Activated B cell treated with CpG ODN at 0.5 μM for 24 hours (primary cell): ENCODE measurements at regions not wholly inside any gene's neighbourhood (a gene's known extent, or its start where the extent isn't known, plus 50 kb on each side); places are given as distances from the start of the nearest gene placed in this dataset.

Experiments
- ATAC-seq: fragments of 200-7000 bp; cut with Tn5 transposase; one replicate; pipeline ENCODE4 v1.10.0; 2021; ENCODE audit warnings: low read depth, mild to moderate bottlenecking, moderate library complexity
- CTCF ChIA-PET: fragments of 350-600 bp; sonication (Branson Sonifier 250); formaldehyde crosslinking; loops from one replicate; lab custom pipeline; 2021; ENCODE audit warnings: antibody characterized with exemption; lab: Charles Lee
- POLR2A ChIA-PET: fragments of 350-600 bp; sonication (Branson Sonifier 250); formaldehyde crosslinking; loops from one replicate; lab custom pipeline; 2021; ENCODE audit warnings: antibody characterized with exemption; lab: Charles Lee
- DNase-seq: peaks from one replicate; pipeline ENCODE4 v3.0.0; 2022
- H3K27ac Mint-ChIP-seq: one replicate; pipeline ENCODE4 v1.8.0; 2020; ENCODE audit warnings: mixed read lengths
- H3K27me3 Mint-ChIP-seq: one replicate; pipeline ENCODE4 v1.8.0; 2021; ENCODE audit warnings: mixed read lengths
- H3K36me3 Mint-ChIP-seq: one replicate; pipeline ENCODE4 v1.8.0; 2021; ENCODE audit warnings: low read depth, mixed read lengths
- H3K4me1 Mint-ChIP-seq: one replicate; pipeline ENCODE4 v1.8.0; 2021; ENCODE audit warnings: mixed read lengths
- H3K4me3 Mint-ChIP-seq: one replicate; pipeline ENCODE4 v1.8.0; 2020; ENCODE audit warnings: mild to moderate bottlenecking, mixed read lengths
- H3K9me3 Mint-ChIP-seq: one replicate; pipeline ENCODE4 v1.8.0; 2020; ENCODE audit warnings: mixed read lengths
- CTCF ChIP-seq: fragments of 200-600 bp; IDR thresholded peaks from one replicate; pipeline ENCODE4 v1.8.0; 2022; ENCODE audit warnings: antibody characterized with exemption, mild to moderate bottlenecking
- intact Hi-C: fragments of 100-400 bp; cut with micrococcal nuclease; formaldehyde crosslinking; loops from one replicate; pipeline ENCODE4 v1.15.1; 2024

GRCh38 chr4:151994429-151994828, 233.6 kb upstream of the GATB start:
- Mint-ChIP-seq H3K4me1 (no peaks in the 10 kb centered on the region), H3K36me3 (no peaks in the 10 kb centered on the region), H3K4me3 (no peak overlapping the region), H3K27me3 (peaks cover 2% of the 10 kb centered on the region), H3K9me3 (no peaks in the 10 kb centered on the region), H3K27ac (no peak overlapping the region)
- ATAC-seq (no peak), DNase-seq (no peak)
- CTCF ChIA-PET: no interaction called here
- TF ChIP-seq CTCF: no peak
- POLR2A ChIA-PET: no interaction called here
- intact Hi-C loops: no loop called here

- TF ChIP-seq CTCF: no peak
- Mint-ChIP-seq H3K36me3 (no peaks in the 10 kb centered on the region), H3K4me1 (no peaks in the 10 kb centered on the region), H3K4me3 (no peak overlapping the region), H3K27me3 (peaks cover 2% of the 10 kb centered on the region), H3K27ac (no peak overlapping the region), H3K9me3 (no peaks in the 10 kb centered on the region)
- ATAC-seq (no peak), DNase-seq (no peak)
- ChIA-PET CTCF (no interaction called here), POLR2A (no interaction called here)
- intact Hi-C loops: no loop called here
Measured at GRCh38 chr4:151993521-151993920, 232.7 kb upstream of the GATB start.

- intact Hi-C loops: no loop called here
- no peak overlapping the region for H3K27ac Mint-ChIP-seq
- H3K27me3 Mint-ChIP-seq: peaks cover 2% of the 10 kb centered on the region
- ChIA-PET POLR2A (no interaction called here), CTCF (no interaction called here)
- H3K36me3 Mint-ChIP-seq: no peaks in the 10 kb centered on the region
- no peak for DNase-seq
- no peak for TF ChIP-seq CTCF
- ATAC-seq: no peak
- no peaks in the 10 kb centered on the region for H3K4me1 Mint-ChIP-seq
- no peak overlapping the region for H3K4me3 Mint-ChIP-seq
- no peaks in the 10 kb centered on the region for H3K9me3 Mint-ChIP-seq
Measured at GRCh38 chr4:151992332-151993154, 231.7 kb upstream of the GATB start.

GRCh38 chr4:151991884-151992167, 231.0 kb upstream of the GATB start:
- Mint-ChIP-seq H3K27ac (no peak overlapping the region), H3K27me3 (peaks cover 2% of the 10 kb centered on the region), H3K4me3 (no peak overlapping the region), H3K9me3 (no peaks in the 10 kb centered on the region), H3K4me1 (no peaks in the 10 kb centered on the region), H3K36me3 (no peaks in the 10 kb centered on the region)
- ChIA-PET POLR2A (no interaction called here), CTCF (no interaction called here)
- ATAC-seq (no peak), DNase-seq (no peak)
- intact Hi-C loops: no loop called here
- TF ChIP-seq CTCF: no peak

- Mint-ChIP-seq H3K9me3 (no peaks in the 10 kb centered on the region), H3K4me3 (no peak overlapping the region), H3K4me1 (no peaks in the 10 kb centered on the region), H3K36me3 (no peaks in the 10 kb centered on the region), H3K27ac (no peak overlapping the region), H3K27me3 (peaks cover 2% of the 10 kb centered on the region)
- CTCF ChIA-PET: no interaction called here
- no peak for TF ChIP-seq CTCF
- no peak for ATAC-seq
- intact Hi-C loops: no loop called here
- POLR2A ChIA-PET: no interaction called here
- DNase-seq: no peak
Measured at GRCh38 chr4:151991001-151991883, 230.4 kb upstream of the GATB start.
